ENCODE measurements at regions not wholly inside any gene's neighbourhood (a gene's known extent, or its start where the extent isn't known, plus 50 kb on each side); places are given as distances from the start of the nearest gene placed in this dataset.

- ATAC-seq (ENCODE audit: insufficient number of reproducible peaks, low FRiP score, low read depth) (no peak), DNase-seq (ENCODE audit: low spot score) (no peak)
- H3K4me3 ChIP-seq: no peak overlapping the region
- H3K27me3 ChIP-seq (replicated peaks; ENCODE audit: insufficient read depth): no peaks in the 10 kb centered on the region
- no peak overlapping the region for H3K27ac ChIP-seq
- H3K4me1 ChIP-seq (ENCODE audit: control insufficient read depth in 1 of 2, low read depth in 2 of 2): no peaks in the 10 kb centered on the region
- H3K9me3 ChIP-seq: no peaks in the 10 kb centered on the region
- TF ChIP-seq CTCF (IDR thresholded peaks at IDR 0.05): no peak
- no peaks in the 10 kb centered on the region for H3K36me3 ChIP-seq
Observed at GRCh38 chr5:120365656-120366446, 98.2 kb upstream of the PRR16 start.

GRCh38 chr5:120367896-120368634 is 96.0 kb upstream of the PRR16 start:
- Histone ChIP-seq H3K9me3 (no peaks in the 10 kb centered on the region), H3K4me1 (ENCODE audit: control insufficient read depth in 1 of 2, low read depth in 2 of 2) (peaks cover 2 to 10% of the 10 kb centered on the region in 2 donors), H3K27ac (no peak overlapping the region), H3K4me3 (no peak overlapping the region), H3K36me3 (no peaks in the 10 kb centered on the region), H3K27me3 (replicated peaks; ENCODE audit: insufficient read depth) (no peaks in the 10 kb centered on the region)
- no peak for DNase-seq (ENCODE audit: low spot score)
- TF ChIP-seq CTCF (IDR thresholded peaks at IDR 0.05): no peak
- ATAC-seq (ENCODE audit: insufficient number of reproducible peaks, low FRiP score, low read depth): no peak

- H3K27ac ChIP-seq: no peak overlapping the region
- DNase-seq (ENCODE audit: low spot score) (no peak), ATAC-seq (ENCODE audit: insufficient number of reproducible peaks, low FRiP score, low read depth) (no peak)
- no peak for TF ChIP-seq CTCF (IDR thresholded peaks at IDR 0.05)
- H3K36me3 ChIP-seq: no peaks in the 10 kb centered on the region
- H3K27me3 ChIP-seq (replicated peaks; ENCODE audit: insufficient read depth): no peaks in the 10 kb centered on the region
- no peaks in the 10 kb centered on the region for H3K9me3 ChIP-seq
- no peak overlapping the region for H3K4me3 ChIP-seq
- H3K4me1 ChIP-seq (ENCODE audit: control insufficient read depth in 1 of 2, low read depth in 2 of 2): peaks cover 2 to 10% of the 10 kb centered on the region in 2 donors
Observed at GRCh38 chr5:120368923-120369715, 95.0 kb upstream of the PRR16 start.

GRCh38 chr5:120372899-120373298 is 91.2 kb upstream of the PRR16 start:
- H3K9me3 ChIP-seq: no peaks in the 10 kb centered on the region
- no peak for ATAC-seq (ENCODE audit: insufficient number of reproducible peaks, low FRiP score, low read depth)
- H3K36me3 ChIP-seq: no peaks in the 10 kb centered on the region
- no peak for DNase-seq (ENCODE audit: low spot score)
- H3K27me3 ChIP-seq (replicated peaks; ENCODE audit: insufficient read depth): no peaks in the 10 kb centered on the region
- no peak for TF ChIP-seq CTCF (IDR thresholded peaks at IDR 0.05)
- no peak overlapping the region for H3K27ac ChIP-seq
- no peak overlapping the region for H3K4me3 ChIP-seq
- H3K4me1 ChIP-seq (ENCODE audit: control insufficient read depth in 1 of 2, low read depth in 2 of 2): peaks cover 2 to 10% of the 10 kb centered on the region in 2 donors

- Histone ChIP-seq H3K4me1 (ENCODE audit: control insufficient read depth in 1 of 2, low read depth in 2 of 2) (peaks cover 2 to 10% of the 10 kb centered on the region in 2 donors), H3K9me3 (peaks cover 3% of the 10 kb centered on the region), H3K27ac (no peak overlapping the region), H3K4me3 (no peak overlapping the region), H3K27me3 (replicated peaks; ENCODE audit: insufficient read depth) (no peaks in the 10 kb centered on the region), H3K36me3 (no peaks in the 10 kb centered on the region)
- no peak for TF ChIP-seq CTCF (IDR thresholded peaks at IDR 0.05)
- DNase-seq (ENCODE audit: low spot score): no peak
- ATAC-seq (ENCODE audit: insufficient number of reproducible peaks, low FRiP score, low read depth): no peak
Observed at GRCh38 chr5:120375248-120375647, 88.9 kb upstream of the PRR16 start.
